ENCODE measurements at regions not wholly inside any gene's neighbourhood (a gene's known extent, or its start where the extent isn't known, plus 50 kb on each side); places are given as distances from the start of the nearest gene placed in this dataset.

DNA sequence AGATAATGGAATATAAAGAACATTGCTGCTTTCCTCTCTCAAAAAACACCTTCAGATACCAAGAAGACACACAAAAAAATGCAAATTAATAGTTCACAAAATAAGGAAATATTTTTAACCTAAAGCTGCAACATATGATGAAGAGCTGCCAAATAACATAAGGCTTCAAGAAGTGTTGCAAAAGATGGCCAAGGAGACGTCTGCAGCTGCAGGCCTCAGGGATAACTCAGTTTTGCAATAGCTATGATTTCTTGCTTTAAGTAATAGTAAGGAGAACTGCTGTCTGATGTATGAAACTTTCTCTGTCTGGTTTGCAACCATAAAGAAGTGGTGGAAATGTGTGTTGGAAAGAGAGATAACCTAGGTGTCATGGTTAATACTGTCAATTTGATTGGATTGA lies 1237.5 kb downstream of the MRPL39 start:
- no peak for DNase-seq (ENCODE audit: low read depth in 2 of 2)

DNA sequence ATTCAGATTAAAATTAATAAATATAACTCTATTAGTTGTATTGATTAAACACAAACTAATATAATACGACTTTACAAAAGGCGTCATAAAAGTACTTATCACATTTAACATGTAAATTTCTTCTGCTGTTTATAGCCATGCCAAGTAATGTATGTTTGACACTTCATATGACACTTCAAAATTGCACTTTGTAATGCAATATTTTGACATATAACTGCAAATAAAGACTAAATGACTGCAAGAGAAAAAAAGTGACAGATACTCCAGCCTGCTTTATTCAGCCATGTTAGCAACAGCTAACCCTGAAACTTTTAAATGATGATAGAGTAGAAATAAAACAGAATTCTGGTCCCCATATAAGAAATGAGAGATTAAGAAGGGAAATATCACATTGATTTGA lies 1238.0 kb downstream of the MRPL39 start:
- DNase-seq (ENCODE audit: low read depth in 2 of 2), result no peak

DNA sequence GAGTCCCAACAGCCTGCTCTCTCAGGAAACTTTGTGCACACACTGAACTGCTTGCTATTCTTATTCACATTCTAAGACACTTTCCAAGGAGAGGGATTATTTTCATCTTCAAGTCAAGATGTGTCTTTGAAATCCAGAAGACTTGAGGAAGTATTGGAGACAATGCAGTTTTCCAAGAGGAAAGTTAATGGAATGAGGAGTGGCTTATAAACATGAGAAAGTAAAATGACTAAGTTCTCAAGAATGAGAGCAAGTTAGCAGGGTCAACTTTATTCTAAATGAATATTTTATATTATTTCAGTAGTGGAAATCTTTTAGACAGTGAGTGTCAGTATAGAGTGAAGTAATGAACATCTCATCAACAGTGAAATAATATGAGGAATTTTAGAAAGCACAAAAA lies 1239.3 kb downstream of the MRPL39 start:
- no peak for DNase-seq (ENCODE audit: low read depth in 2 of 2)

DNA sequence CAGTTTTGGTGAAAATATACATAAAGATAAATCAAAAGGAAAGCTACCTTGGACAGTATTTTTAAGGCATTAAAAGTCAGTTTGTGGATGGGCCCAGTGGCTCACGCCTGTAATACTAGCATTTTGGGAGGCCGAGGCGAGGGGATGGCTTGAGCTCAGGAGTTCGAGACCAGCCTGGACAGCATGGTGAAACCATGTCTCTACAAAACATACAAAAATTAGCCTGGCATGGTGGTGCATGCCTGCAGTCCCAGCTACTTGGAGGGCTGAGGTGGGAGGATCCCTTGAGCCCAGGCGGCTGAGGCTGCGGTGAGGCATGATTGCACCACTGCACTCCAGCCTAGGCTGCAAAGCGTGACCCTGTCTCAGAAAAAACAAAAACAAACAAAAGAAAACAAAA lies 1253.8 kb downstream of the MRPL39 start:
- DNase-seq (ENCODE audit: low read depth in 2 of 2), result no peak

DNA sequence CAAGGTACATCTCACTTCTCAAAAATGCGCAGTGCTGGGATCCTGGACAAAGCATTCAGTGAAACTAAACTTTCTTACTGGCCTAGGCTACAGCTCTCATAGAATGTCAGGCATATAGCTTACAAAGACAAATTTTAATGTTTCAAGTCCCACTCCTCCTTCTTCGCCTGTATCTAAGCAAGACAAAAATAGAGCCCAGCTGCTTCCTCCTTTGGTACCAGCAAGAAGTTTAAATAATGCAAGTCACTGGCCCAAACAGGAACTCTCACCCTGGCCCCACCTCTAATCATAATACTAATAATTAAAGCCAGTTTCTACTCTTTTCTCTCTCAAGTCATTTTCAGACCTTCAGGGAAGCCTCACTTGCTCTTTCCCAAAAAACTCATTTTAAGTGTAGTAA lies 1267.9 kb downstream of the MRPL39 start:
- DNase-seq (ENCODE audit: low read depth in 2 of 2), result no peak

DNA sequence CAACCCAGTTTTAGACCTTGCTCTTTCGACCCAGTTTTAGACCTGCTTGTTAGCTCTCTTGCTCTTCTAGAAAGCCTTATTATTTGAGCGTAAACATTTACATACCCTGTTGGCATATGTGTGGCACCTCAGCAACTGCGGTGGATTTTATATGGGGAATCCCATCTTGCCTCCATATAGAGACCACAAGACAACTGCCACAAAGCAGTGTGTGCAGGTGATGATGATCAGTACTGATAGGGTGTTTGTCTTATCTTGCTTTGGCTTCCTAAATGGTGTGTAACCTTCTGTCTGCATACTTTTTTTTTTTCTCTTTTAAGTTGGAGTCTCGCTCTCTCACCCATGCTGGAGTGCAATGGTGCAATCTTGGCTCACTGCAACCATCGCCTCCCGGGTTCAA lies 1270.8 kb downstream of the MRPL39 start:
- no peak for DNase-seq (ENCODE audit: low read depth in 2 of 2)

DNA sequence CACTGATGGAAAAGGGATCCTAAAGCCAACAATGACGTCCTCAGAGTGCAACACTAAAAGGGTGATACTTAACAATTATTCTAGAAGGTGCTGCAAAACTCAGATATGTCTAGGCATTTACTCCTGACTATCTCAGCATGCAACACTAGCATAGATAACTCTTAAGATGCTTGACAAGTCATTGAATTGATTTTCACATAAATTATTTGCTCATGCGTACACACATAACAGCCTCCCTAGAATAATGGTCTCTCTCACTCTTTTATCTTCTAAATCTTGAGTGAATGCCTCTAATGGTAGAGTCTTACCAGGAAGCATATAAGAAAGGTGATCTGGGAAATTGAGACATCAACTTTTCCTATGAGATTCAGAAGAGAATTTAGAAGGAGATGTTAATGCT lies 1283.7 kb downstream of the MRPL39 start:
- DNase-seq (ENCODE audit: low read depth in 2 of 2), result no peak

DNA sequence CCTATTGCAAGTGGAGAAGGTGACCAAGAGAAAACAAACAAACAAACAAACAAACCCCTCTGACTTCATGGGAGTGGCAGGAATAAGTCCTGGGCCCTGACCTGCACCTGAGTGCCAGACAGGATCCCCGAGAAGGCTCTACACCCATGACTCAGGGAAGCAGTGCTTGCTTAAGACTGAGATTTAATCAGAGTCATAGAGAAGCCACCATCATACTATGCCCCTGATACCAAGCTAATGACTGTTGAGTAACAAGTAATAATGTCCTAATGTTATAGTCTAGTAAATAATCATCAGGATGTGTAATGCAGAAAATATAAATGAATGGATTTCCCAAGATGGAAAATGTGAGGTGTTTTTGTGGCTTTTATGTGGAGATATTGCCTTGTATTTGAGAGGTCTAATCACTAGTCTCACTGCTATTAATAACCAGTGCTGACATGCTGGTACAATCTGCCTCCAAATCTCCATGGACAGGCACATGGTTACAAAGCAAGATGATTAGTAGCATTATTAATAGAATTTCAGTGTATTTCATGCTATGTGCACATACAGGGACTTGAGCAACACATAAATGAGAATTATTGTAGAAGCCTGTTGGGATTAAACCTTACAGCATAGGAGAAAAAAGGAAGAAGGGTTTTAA lies 1290.9 kb downstream of the MRPL39 start:
- DNase-seq (ENCODE audit: low read depth in 2 of 2), result no peak

DNA sequence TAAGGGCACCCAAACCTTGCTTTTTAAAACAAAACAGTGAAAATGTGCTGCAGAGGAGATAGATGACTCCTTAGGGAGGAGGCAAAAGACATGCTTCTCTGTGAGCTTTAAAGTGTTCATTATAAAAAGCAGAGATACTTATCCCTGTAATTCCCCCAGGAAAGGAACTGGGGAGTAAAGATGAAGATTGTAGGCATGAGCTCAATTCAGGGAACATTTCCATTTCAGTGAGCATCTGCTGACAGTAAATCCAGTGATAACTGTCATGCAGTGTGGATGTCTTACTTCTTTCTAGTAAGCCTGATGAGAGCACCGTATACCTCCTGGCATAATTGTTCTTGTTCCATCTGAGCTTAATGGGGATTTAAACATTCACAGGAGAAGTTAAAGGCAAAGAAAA lies 1296.5 kb downstream of the MRPL39 start:
- no peak for DNase-seq (ENCODE audit: low read depth in 2 of 2)

DNA sequence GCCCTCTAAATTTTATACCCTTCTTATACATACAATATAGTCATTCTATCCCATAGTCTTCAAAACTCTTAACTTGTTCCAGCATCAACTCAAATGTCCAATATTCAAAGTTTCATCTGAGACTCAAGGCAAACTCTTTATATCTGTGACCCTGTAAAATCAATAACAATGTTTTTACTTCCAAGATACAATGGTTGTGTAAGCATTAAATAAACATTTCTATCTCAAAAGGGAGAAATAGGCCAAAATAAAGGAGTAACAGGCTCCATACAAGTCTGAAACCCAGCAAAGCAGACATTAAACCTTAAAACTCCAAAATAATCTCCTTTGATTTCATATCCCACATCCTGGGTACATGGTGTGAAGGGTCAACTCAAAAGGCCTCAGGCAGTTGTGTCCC lies 1299.1 kb downstream of the MRPL39 start:
- DNase-seq (ENCODE audit: low read depth in 2 of 2), result no peak

DNA sequence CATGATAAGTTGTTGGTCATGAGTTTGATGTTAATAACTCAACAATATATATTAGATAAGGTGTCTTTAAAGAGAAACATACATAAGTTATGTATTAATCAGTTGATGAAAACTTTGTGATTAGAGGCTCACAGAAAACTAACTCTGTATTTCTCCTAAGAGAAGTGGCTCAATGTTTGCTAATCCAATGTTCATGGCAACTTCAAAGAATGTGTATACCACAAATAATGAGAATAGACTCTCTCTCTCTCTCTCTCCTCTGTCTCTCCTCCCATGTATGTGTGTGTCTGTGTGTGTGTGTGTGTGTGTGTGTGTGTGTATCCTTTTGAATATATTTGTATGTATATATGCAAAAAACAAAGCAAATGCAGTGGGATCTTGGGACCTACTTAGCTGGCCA lies 1304.9 kb downstream of the MRPL39 start:
- no peak for DNase-seq (ENCODE audit: low read depth in 2 of 2)

DNA sequence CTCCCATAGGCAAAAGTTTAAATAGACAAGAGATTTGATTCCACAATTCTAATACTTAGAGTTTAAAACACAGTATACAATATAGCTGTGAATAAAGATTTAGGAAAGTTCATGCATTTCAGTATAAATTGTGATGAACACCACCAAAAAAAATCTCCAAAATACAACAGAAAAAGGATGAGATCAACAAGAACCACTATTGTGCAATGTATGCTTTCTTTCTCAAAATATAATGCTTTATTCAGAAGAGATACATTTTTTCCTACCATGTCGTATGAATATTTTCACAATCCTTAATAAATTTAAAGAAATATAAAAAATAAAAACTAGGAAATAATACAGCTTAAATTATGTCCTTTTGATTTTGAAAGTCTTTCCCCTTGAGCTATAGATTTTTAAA lies 1309.2 kb downstream of the MRPL39 start:
- DNase-seq (ENCODE audit: low read depth in 2 of 2), result no peak

DNA sequence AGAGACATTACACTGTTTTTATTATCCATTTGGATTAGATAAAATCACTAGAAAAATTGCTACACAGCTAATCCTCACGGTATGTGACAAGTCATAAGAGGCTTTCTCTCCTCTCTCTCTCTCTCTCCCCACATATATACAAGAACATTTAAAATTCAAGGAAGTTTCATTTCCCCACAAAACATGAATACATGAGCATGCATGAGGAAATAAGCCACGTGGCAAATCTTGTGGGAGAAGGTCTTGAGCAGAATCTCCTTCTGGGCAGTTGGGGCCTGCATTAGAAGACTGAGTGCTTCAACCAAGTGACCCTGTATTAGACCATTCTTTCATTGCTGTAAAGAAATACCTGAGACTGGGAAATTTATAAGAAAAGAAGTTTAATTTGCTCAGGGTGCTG lies 1313.1 kb downstream of the MRPL39 start:
- no peak for DNase-seq (ENCODE audit: low read depth in 2 of 2)

DNA sequence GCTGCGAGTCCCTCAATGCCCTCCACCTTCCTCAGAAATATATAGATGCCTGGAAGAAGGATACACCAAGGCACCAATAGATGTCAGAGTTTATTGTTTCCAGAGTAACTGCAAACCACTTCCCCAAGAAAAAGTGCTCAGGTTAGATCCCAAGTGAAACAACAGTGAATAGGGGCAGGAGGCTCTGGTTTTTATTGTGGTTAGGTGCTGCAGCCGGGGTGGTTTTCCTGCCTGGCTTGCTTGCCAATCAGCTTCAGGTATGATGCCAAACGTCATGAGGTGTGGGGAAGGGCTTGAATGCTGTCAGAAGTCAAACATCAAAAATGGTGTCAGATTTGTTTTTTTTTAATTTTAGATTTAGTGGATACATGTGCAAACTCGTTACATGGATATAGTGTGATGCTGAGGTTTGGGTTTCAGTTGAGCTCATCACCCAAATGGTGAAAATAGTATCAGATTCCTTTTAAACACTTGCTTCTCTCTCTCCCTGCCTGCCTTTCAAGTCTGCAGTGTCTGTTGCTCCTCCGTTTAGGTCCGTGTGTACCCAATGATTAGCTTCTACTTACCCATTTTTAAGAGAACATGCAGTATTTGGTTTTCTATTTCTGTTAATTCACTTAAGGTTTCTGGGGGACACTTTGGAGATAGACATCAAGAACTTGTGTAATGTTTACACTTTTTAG lies 1317.0 kb downstream of the MRPL39 start:
- DNase-seq (ENCODE audit: low read depth in 2 of 2), result peak; percentile 2 to 5

DNA sequence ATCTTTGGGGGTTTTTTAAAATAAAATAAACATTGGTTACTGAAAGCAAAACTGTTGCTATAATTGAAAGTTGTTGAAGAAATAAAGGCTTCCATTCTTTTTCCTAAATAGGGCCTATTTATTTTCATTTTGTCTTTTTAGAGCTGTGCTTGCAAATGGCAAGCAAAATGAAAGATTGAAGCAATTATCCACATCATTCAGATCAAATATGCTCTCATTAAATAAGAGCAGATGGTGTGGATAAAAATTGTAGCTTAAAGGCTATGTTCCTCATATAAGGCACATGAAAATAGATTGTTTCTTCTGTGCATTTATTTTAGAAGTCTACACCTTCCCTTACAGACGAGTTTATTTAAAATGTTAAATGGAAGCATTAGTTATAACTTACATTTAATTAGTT lies 1317.7 kb downstream of the MRPL39 start:
- DNase-seq (ENCODE audit: low read depth in 2 of 2), result no peak

DNA sequence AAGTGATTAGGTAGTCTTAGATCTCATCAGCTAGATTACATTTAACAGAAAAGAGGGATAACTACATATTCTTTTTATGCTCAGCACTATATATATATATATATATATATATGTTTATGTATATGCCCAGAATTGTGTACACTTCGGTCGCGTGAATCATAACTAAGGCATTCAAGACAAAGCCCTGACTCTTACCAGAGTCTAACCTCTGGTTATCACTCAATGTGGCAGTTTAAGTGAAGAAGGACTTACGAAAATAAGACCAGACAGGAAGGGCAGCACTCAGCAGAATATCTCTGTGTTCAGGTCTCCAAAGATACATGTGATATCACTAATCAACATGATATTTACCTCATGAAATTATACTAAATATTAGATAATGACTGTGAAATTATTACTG lies 1326.7 kb downstream of the MRPL39 start:
- DNase-seq (ENCODE audit: low read depth in 2 of 2), result no peak

DNA sequence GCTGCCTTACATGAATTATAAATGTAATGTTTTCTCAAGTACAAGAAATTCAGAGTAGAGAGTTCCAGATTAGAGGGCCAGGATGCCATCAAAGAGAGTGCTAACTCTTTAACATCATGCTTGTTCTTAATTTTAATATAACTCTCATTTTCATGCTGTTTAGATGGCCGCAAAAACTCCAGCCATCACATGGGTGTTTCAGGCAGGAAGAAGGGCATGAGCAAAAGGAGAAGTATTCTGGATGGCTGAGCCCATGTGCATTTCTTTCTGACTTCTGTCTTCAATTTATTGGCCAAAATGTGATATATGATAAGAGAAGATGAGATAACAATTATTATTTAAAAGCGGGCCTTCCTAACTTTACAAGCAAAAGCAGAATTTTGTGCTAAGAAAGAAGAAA lies 1328.6 kb downstream of the MRPL39 start:
- no peak for DNase-seq (ENCODE audit: low read depth in 2 of 2)

DNA sequence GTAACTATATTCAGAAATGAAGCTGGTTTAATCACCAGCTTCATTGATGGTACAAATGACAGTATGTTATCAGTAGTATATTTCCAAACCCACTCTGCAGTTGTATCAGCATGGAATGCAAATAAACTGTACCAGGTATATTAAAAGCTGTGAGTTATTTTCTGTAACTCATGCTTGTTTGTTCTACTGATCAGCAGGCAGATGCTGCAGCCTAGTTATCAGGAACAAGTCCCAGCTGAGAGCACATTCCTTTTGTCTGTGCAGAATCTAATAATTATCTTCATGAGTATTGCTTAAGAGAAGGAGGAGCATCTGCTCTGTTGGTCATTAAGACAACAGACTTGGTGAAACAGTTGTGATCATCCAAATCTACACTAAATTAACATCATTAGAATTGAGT lies 1331.1 kb downstream of the MRPL39 start:
- no peak for DNase-seq (ENCODE audit: low read depth in 2 of 2)

DNA sequence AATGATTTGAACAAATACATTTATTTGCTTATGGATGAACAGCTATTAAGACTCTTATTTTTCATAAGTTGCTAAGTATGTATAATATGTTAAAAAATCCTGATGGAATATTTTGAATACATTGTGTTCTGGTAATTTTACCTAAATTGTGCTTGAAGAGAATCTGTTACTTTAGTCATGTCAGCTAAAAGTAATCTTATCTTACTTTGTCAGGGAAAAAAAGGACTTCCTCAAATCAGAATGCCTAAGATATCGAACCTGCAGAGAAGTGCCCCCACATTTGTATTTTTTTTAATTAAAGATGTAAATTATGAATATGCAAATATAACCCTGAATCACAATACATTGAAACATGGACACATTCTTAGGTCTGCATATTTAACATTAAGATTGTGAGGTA lies 1331.7 kb downstream of the MRPL39 start:
- DNase-seq (ENCODE audit: low read depth in 2 of 2), result no peak

DNA sequence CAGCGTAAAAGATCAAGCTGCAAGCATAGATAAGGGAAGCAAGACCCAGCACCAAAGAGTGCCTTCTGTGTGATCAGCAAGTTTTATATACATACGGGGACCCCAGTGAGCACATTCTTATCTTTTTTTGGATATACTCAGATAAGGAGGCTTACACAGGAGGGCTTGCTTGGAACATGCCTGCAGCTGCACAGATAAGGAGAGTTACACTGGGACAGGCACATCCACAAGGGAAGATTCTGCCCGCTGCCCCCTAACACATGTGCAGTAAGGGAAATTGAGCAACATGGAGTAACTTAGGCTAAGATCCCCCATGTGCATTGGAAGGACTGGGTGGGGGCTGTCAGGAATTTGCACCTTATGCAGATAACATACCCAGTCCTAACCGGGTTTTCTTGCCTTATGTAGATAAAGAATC lies 1334.8 kb downstream of the MRPL39 start:
- no peak for DNase-seq (ENCODE audit: low read depth in 2 of 2)

DNA sequence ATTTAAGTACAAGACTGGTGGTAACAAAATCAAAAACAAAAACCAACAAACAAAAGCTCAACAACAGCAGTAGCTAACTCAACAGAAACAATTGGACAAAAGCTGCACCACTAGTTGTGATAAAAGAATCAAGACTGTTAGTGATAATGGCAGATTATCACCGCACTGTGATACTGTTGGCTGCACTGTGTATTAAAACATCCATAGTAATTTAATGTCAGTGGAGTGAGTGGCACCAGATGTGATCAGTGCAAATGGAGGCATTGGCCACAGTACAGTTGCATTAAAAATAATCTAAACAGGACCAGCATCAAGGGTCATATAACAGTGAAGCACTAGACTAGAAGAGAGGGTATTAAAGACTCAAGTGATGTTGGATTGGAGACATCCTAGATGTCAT lies 1341.3 kb downstream of the MRPL39 start:
- DNase-seq (ENCODE audit: low read depth in 2 of 2), result no peak

DNA sequence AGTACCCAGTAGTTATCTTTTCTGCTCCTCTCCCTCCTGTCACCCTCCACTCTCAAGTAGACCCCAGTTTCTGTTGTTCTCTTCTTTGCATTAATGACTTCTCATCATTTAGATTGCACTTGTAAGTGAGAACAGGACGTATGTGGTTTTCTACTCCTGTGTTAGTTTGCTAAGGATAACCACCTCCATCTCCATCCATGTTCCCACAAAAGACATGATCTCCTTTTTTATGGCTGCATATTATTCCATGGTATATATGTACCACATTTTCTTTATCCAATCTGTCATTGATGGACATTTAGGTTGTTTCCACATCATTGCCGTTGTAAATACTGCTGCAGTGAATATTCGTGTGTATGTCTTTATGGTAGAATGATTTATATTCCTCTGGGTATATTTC lies 1346.5 kb downstream of the MRPL39 start:
- no peak for DNase-seq (ENCODE audit: low read depth in 2 of 2)

DNA sequence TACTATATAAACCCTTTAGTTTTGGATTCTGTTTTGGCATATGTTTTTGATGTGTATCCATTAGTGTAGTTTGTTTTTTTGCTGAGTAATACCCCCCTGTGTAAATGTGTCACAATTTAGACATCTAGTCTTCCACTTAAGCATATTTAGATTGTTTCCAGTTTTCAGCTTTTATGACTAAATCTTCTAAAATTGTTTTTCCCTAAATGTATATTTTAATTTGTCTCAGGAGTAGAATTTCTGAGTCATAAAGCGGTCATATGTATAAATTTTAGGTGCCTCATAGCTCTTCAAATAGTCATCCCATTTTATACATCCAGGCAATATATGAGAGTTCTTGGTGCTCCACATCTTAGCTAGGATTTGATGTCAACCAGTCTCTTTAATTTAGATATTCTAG lies 1348.0 kb downstream of the MRPL39 start:
- no peak for DNase-seq (ENCODE audit: low read depth in 2 of 2)

DNA sequence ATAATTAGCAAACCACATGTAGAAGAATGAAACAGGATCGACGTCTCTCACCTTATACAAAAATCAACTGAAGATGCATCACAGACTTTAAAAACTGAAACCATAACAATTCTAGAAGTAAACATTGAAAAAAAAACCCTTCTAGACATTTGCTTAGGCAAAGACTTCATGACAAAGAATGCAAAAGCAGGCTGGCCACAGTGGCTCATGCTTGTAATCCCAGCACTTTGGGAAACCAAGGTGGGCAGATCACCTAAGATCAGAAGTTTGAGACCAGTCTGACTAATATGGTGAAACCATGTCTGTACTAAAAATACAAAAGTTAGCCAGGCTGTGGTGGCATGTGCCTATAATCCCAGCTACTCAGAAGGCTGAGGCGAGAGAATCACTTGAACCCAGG lies 1351.7 kb downstream of the MRPL39 start:
- DNase-seq (ENCODE audit: low read depth in 2 of 2), result no peak
